Endothelial cell of umbilical vein (primary cell): ENCODE measurements at regions not wholly inside any gene's neighbourhood (a gene's known extent, or its start where the extent isn't known, plus 50 kb on each side); places are given as distances from the start of the nearest gene placed in this dataset.

Experiments used
- EZH2 ChIP-seq: IDR thresholded peaks from 2 replicates; pipeline ENCODE4 v1.6.1; 2012; ENCODE audit warnings: borderline replicate concordance, low read depth, mild to moderate bottlenecking, moderate library complexity, low read length, inconsistent platforms; ENCODE audit not compliant: severe bottlenecking
- FOS ChIP-seq: IDR thresholded peaks from 2 replicates; pipeline ENCODE4 v1.6.1; 2011; ENCODE audit warnings: mild to moderate bottlenecking, low read length, moderate library complexity, borderline replicate concordance; ENCODE audit not compliant: insufficient read depth
- GATA2 ChIP-seq: IDR thresholded peaks from 2 replicates; pipeline ENCODE4 v1.7.0; 2011; ENCODE audit warnings: low read depth, mild to moderate bottlenecking, moderate library complexity, mixed read lengths, low read length; ENCODE audit not compliant: insufficient read length, insufficient read depth
- POLR2A ChIP-seq: IDR thresholded peaks from 2 replicates; pipeline ENCODE4 v1.6.1; 2012; ENCODE audit warnings: low read depth, mild to moderate bottlenecking, control low read depth, low read length
- POLR2AphosphoS5 ChIP-seq: IDR thresholded peaks from 2 replicates; pipeline ENCODE4 v1.6.1; 2012; ENCODE audit warnings: low read depth, mild to moderate bottlenecking, control low read depth, low read length, moderate library complexity; ENCODE audit not compliant: insufficient read depth
- TF ChIP-seq, protein P1 (sequence below), 2 donors: IDR thresholded peaks; 1 replicate in 1 of 2; 2 replicates in 1 of 2; pipeline ENCODE4 v1.5.1; 2011; ENCODE audit warnings: low read length in 2 of 2, mild to moderate bottlenecking in 2 of 2, moderate library complexity in 2 of 2, control low read depth in 1 of 2, inconsistent platforms in 1 of 2, low read depth in 1 of 2; ENCODE audit not compliant: insufficient read depth in 1 of 2; ENCODE audit errors: extremely low read depth in 1 of 2
- TF ChIP-seq, protein P2 (sequence below): IDR thresholded peaks from 2 replicates; pipeline ENCODE4 v1.6.1; 2011; ENCODE audit not compliant: insufficient read depth, insufficient read length

DNA sequence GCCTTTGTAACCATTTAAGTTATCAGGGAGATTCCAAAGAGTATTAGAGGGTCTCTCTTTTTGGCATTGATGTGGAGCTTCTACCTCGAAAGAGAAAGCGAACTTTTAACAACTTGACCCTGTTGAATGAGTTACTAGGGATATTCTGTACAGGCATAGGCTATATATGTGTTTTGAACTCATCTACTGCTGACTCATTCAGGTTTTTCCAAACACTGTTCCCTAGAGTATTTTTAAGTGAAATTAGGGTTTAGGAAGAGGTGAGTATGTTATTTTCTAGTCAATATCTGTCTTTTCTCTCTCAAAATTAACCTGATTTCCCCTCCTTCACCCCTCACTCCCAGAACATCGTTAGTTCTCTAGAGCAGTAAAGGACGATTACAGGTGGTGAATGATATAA lies 228.1 kb upstream of the C2CD4B start:
- TF ChIP-seq POLR2A (no peak), EZH2 (no peak), GATA2 (no peak), POLR2AphosphoS5 (no peak), FOS (no peak)
- TF ChIP-seq, protein P1, sequence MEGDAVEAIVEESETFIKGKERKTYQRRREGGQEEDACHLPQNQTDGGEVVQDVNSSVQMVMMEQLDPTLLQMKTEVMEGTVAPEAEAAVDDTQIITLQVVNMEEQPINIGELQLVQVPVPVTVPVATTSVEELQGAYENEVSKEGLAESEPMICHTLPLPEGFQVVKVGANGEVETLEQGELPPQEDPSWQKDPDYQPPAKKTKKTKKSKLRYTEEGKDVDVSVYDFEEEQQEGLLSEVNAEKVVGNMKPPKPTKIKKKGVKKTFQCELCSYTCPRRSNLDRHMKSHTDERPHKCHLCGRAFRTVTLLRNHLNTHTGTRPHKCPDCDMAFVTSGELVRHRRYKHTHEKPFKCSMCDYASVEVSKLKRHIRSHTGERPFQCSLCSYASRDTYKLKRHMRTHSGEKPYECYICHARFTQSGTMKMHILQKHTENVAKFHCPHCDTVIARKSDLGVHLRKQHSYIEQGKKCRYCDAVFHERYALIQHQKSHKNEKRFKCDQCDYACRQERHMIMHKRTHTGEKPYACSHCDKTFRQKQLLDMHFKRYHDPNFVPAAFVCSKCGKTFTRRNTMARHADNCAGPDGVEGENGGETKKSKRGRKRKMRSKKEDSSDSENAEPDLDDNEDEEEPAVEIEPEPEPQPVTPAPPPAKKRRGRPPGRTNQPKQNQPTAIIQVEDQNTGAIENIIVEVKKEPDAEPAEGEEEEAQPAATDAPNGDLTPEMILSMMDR (IDR thresholded peaks at IDR 0.05; ENCODE audit: extremely low read depth in 1 of 2, insufficient read depth in 1 of 2, low read depth in 1 of 2, low read length in 2 of 2) = no peak
- TF ChIP-seq, protein P2, sequence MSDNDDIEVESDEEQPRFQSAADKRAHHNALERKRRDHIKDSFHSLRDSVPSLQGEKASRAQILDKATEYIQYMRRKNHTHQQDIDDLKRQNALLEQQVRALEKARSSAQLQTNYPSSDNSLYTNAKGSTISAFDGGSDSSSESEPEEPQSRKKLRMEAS = no peak
